ENCODE measurements at regions not wholly inside any gene's neighbourhood (a gene's known extent, or its start where the extent isn't known, plus 50 kb on each side); places are given as distances from the start of the nearest gene placed in this dataset.

DNA sequence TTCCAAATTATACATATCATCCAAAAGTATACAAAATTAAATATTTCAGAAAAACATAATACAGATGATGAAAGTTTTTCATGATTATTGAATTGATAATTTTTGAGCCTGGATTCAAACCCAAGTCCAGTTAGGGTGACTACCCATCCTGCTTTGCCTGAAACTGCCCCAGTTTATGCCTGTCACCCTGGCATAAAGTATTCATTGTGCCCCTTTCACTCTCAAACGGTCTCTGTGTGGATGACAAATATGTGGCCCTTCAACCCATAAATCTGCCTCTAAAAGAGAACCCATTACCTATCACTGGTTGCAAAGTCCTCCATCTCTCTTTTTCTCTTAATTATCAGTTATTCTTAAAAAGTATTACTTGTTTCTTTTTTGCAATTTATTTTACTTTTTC lies 553.7 kb upstream of the JARID2 start:
- WGBS (ENCODE audit: low lambda C conversion rate), result 0% methylated on average over 1 of the region's 1 CpG
- no peaks in the 10 kb centered on the region for H3K36me3 ChIP-seq (replicated peaks in 1 of 2; ENCODE audit: control insufficient read depth in 1 of 2, insufficient read depth in 2 of 2, low read length in 2 of 2)
- POLR2A ChIA-PET, result no interaction called here

DNA sequence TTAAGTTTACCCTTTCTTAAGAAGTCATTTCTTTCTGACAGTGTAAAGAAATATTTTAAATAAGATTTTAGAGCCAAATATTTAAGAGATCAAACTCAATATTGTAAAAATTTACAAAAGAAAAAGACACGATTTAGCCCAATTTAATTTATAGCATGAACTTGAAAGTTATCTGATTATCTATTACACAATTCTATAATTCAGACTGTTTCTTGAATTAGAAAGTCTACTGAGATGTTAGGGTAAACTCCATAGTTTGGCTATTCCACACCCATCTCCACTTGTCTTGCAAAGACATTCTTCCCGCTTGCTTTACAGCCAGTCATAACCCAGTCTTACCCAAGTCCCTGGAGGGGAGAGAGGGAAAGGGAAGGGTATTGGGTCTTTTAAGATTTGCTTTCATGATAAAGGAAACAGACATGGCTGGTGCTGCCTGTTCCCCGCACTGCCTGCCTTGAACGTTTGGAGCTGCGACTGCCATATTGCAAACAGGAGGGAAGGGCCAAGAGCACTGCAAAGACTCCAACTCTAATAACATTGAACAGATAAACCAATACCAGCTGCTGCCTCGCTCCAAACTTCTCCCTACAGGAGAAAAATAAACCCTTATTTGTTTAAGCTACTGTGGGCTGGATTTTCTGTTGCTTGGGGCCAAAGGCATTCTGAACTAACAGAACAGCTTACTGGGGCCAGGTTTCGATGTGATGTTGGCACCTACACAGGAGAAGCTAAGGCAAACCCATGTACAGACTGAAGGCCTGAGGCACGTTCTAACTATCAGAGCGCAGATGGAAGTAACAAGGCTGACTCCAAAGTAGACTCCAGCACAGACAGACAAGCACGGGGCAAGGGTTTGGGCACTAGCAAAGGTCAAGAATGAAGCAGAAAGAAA lies 552.3 kb upstream of the JARID2 start:
- ChIA-PET POLR2A (no interaction called here), CTCF (ENCODE audit: low intra/inter-chr PET ratio, low total read pairs) (no interaction called here)
- Histone ChIP-seq H3K9me3 (ENCODE audit: low read length) (no peaks in the 10 kb centered on the region), H3K9ac (ENCODE audit: insufficient read depth, low read depth, low read length) (no peak overlapping the region), H3K79me2 (ENCODE audit: insufficient read depth, low read length) (no peaks in the 10 kb centered on the region), H4K20me1 (ENCODE audit: insufficient read depth, low read length) (no peaks in the 10 kb centered on the region), H3K36me3 (replicated peaks in 1 of 2; ENCODE audit: control insufficient read depth in 1 of 2, insufficient read depth in 2 of 2, low read length in 2 of 2) (no peaks in the 10 kb centered on the region), H2AFZ (ENCODE audit: low read length) (no peak overlapping the region), H3K27ac (ENCODE audit: extremely low read length, insufficient read depth, low read length) (no peak overlapping the region), H3K4me3 (replicated peaks in 1 of 3; ENCODE audit: insufficient read depth in 1 of 3, low read depth in 2 of 3, low read length in 3 of 3) (no peak overlapping the region), H3K4me1 (ENCODE audit: insufficient read depth, low read length) (no peaks in the 10 kb centered on the region), H3K27me3 (ENCODE audit: control insufficient read depth in 1 of 2, insufficient read depth in 2 of 2, low read length in 2 of 2) (no peaks in the 10 kb centered on the region), H3K4me2 (ENCODE audit: low read depth, low read length) (no peak overlapping the region)
- WGBS (ENCODE audit: low lambda C conversion rate), result 62% methylated on average over 10 of the region's 10 CpGs
- in situ Hi-C loops (cut with HindIII; ENCODE audit: extremely low pct_ligation_motif_present, low pct_unique_long_range_greater_than_20kb), result no loop called here
- intact Hi-C loops (cut with micrococcal nuclease; ENCODE audit: unreplicated experiment), result no loop called here
- ATAC-seq (no peak), DNase-seq (ENCODE audit: low spot score) (no peak), FAIRE-seq (no peak)
- BruUV-seq (replicated peaks), result no TSS peak
- TF ChIP-seq, protein P1, sequence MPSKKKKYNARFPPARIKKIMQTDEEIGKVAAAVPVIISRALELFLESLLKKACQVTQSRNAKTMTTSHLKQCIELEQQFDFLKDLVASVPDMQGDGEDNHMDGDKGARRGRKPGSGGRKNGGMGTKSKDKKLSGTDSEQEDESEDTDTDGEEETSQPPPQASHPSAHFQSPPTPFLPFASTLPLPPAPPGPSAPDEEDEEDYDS (CRISPR knock-in tag; IDR thresholded peaks at IDR 0.05), result no peak
- TF ChIP-seq, protein P2, sequence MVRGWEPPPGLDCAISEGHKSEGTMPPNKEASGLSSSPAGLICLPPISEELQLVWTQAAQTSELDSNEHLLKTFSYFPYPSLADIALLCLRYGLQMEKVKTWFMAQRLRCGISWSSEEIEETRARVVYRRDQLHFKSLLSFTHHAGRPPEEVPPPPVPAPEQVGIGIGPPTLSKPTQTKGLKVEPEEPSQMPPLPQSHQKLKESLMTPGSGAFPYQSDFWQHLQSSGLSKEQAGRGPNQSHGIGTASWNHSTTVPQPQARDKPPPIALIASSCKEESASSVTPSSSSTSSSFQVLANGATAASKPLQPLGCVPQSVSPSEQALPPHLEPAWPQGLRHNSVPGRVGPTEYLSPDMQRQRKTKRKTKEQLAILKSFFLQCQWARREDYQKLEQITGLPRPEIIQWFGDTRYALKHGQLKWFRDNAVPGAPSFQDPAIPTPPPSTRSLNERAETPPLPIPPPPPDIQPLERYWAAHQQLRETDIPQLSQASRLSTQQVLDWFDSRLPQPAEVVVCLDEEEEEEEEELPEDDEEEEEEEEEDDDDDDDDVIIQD (CRISPR knock-in tag; IDR thresholded peaks at IDR 0.05; ENCODE audit: low read depth), result no peak
- TF ChIP-seq, protein P3, sequence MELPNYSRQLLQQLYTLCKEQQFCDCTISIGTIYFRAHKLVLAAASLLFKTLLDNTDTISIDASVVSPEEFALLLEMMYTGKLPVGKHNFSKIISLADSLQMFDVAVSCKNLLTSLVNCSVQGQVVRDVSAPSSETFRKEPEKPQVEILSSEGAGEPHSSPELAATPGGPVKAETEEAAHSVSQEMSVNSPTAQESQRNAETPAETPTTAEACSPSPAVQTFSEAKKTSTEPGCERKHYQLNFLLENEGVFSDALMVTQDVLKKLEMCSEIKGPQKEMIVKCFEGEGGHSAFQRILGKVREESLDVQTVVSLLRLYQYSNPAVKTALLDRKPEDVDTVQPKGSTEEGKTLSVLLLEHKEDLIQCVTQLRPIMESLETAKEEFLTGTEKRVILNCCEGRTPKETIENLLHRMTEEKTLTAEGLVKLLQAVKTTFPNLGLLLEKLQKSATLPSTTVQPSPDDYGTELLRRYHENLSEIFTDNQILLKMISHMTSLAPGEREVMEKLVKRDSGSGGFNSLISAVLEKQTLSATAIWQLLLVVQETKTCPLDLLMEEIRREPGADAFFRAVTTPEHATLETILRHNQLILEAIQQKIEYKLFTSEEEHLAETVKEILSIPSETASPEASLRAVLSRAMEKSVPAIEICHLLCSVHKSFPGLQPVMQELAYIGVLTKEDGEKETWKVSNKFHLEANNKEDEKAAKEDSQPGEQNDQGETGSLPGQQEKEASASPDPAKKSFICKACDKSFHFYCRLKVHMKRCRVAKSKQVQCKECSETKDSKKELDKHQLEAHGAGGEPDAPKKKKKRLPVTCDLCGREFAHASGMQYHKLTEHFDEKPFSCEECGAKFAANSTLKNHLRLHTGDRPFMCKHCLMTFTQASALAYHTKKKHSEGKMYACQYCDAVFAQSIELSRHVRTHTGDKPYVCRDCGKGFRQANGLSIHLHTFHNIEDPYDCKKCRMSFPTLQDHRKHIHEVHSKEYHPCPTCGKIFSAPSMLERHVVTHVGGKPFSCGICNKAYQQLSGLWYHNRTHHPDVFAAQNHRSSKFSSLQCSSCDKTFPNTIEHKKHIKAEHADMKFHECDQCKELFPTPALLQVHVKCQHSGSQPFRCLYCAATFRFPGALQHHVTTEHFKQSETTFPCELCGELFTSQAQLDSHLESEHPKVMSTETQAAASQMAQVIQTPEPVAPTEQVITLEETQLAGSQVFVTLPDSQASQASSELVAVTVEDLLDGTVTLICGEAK (IDR thresholded peaks at IDR 0.05), result no peak
- TF ChIP-seq, protein P3 (CRISPR knock-in tag; IDR thresholded peaks at IDR 0.05), result no peak
- TF ChIP-seq ZNF3 (CRISPR knock-in tag; IDR thresholded peaks at IDR 0.05), result no peak

More for the DNA sequence above, 553.7 kb upstream of the JARID2 start:
- Histone ChIP-seq H2AFZ (ENCODE audit: low read length) (no peak overlapping the region), H3K9ac (ENCODE audit: insufficient read depth, low read depth, low read length) (no peak overlapping the region), H3K9me3 (ENCODE audit: low read length) (no peaks in the 10 kb centered on the region), H3K4me2 (ENCODE audit: low read depth, low read length) (no peak overlapping the region), H3K4me1 (ENCODE audit: insufficient read depth, low read length) (no peaks in the 10 kb centered on the region), H3K27me3 (ENCODE audit: control insufficient read depth in 1 of 2, insufficient read depth in 2 of 2, low read length in 2 of 2) (no peaks in the 10 kb centered on the region), H3K4me3 (replicated peaks in 1 of 3; ENCODE audit: insufficient read depth in 1 of 3, low read depth in 2 of 3, low read length in 3 of 3) (no peak overlapping the region), H3K79me2 (ENCODE audit: insufficient read depth, low read length) (no peaks in the 10 kb centered on the region), H4K20me1 (ENCODE audit: insufficient read depth, low read length) (no peaks in the 10 kb centered on the region), H3K27ac (ENCODE audit: extremely low read length, insufficient read depth, low read length) (no peak overlapping the region)
- no TSS peak for BruUV-seq (replicated peaks)
- TF ChIP-seq ZNF12 (CRISPR knock-in tag; IDR thresholded peaks at IDR 0.05), result no peak
- no peak for TF ChIP-seq MXD4 (CRISPR knock-in tag; IDR thresholded peaks at IDR 0.05)
- no peak for TF ChIP-seq ZNF670 (CRISPR knock-in tag; IDR thresholded peaks at IDR 0.05; ENCODE audit: borderline replicate concordance)
- TF ChIP-seq U2AF2 (IDR thresholded peaks at IDR 0.05; ENCODE audit: low read depth, low read length), result no peak
- TF ChIP-seq SMYD3 (CRISPR knock-in tag; IDR thresholded peaks at IDR 0.05), result no peak
- in situ Hi-C loops (cut with HindIII; ENCODE audit: extremely low pct_ligation_motif_present, low pct_unique_long_range_greater_than_20kb) (no loop called here), intact Hi-C loops (cut with micrococcal nuclease; ENCODE audit: unreplicated experiment) (no loop called here)
- CTCF ChIA-PET (ENCODE audit: low intra/inter-chr PET ratio, low total read pairs), result no interaction called here
- ATAC-seq, result no peak
- FAIRE-seq, result no peak
- no peak for DNase-seq (ENCODE audit: low spot score)

Measured in HepG2 (cell line).